ENCODE measurements at regions not wholly inside any gene's neighbourhood (a gene's known extent, or its start where the extent isn't known, plus 50 kb on each side); places are given as distances from the start of the nearest gene placed in this dataset.

DNA sequence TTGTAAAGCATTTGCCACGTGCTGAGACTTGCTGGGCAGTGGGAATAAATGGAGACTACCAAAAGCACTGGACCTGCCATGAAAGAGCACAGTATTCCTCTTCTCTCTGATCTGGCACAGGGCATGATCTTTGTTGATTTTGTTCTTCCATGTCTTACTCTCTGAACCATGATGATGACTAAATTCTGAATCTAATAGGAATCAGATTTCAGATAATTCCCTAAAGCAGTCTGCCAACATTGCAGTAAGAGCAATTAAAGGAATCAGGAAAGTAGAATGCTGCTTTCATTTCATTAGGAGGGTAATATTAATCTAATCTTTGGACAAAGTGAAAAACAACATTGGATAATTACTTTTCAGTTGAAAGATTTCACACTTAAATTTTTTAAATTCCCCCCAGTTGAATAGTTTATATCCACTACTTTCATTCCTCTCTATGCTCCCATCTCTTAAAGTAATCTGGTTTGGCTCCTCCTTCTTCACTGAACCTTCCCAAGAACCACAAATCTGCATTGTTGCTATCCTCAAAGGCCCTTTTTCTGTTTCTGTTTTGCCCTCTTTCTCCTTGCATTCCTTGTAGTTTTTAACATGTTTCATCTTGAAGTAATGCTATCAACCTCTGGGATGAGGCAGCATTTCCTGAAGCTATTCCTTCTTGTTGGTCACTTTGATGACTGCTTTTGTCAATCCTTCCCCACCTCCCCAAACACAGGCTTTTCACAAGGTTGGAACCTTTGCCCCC is 243.2 kb upstream of the TENT5A start:
- no peak overlapping the region for H3K4me3 Mint-ChIP-seq
- Histone ChIP-seq H3K23me2 (ENCODE audit: insufficient read length, low read depth, low read length, poor library complexity, severe bottlenecking) (no peaks in the 10 kb centered on the region), H3K4me1 (ENCODE audit: insufficient read depth, low read length) (no peaks in the 10 kb centered on the region), H4K8ac (replicated peaks; ENCODE audit: insufficient read length, low read depth, low read length) (no peak overlapping the region), H3K23ac (ENCODE audit: insufficient read length, low read depth, low read length) (no peak overlapping the region), H2BK120ac (ENCODE audit: low read depth, low read length, poor library complexity, severe bottlenecking) (no peak overlapping the region), H4K20me1 (ENCODE audit: control insufficient read depth, insufficient read depth, insufficient read length) (no peaks in the 10 kb centered on the region), H3K56ac (ENCODE audit: insufficient read length, low read depth, low read length) (no peak overlapping the region), H3K9ac (ENCODE audit: extremely low read depth, insufficient read length, low read length) (no peak overlapping the region), H3K79me2 (ENCODE audit: insufficient read depth, low read length) (no peaks in the 10 kb centered on the region), H3K9me3 (ENCODE audit: control insufficient read depth, low read depth, low read length) (no peaks in the 10 kb centered on the region), H2AK5ac (ENCODE audit: insufficient read length, low read length) (no peak overlapping the region), H4K91ac (ENCODE audit: insufficient read length, low read depth, low read length) (no peak overlapping the region), H3K4me2 (ENCODE audit: insufficient read depth, insufficient read length, low read length) (no peak overlapping the region), H3K14ac (ENCODE audit: insufficient read depth, low read length) (no peak overlapping the region), H4K5ac (ENCODE audit: insufficient read length, low read depth, low read length) (no peak overlapping the region), H2BK5ac (ENCODE audit: insufficient read length, low read length) (no peak overlapping the region), H3K18ac (ENCODE audit: insufficient read length, low read depth, low read length) (no peak overlapping the region), H3K4ac (ENCODE audit: low read depth, low read length) (no peak overlapping the region), H3K27ac (ENCODE audit: insufficient read length, low read depth, low read length) (no peak overlapping the region), H2BK20ac (ENCODE audit: low read depth, low read length, poor library complexity, severe bottlenecking) (no peak overlapping the region), H3T11ph (ENCODE audit: low read length) (no peak overlapping the region), H3K79me1 (ENCODE audit: insufficient read depth, low read depth, low read length, poor library complexity, severe bottlenecking) (no peaks in the 10 kb centered on the region), H2BK15ac (ENCODE audit: low read depth, low read length) (no peak overlapping the region), H2BK12ac (ENCODE audit: insufficient read length, low read depth, low read length) (no peak overlapping the region), H2AFZ (ENCODE audit: low read length) (no peak overlapping the region), H3K27me3 (ENCODE audit: insufficient read depth, low read length) (no peaks in the 10 kb centered on the region)
- H3K4me1 Mint-ChIP-seq, result peaks cover 4 to 10% of the 10 kb centered on the region in 2 experiments
- peaks cover 0 to 6% (median 0%) of the 10 kb centered on the region in 3 experiments; a peak in 3 of 7 replicates for H3K36me3 Mint-ChIP-seq (ENCODE audit: insufficient read depth in 1 of 3, low read depth in 3 of 3)
- no peaks in the 10 kb centered on the region for H3K9me3 Mint-ChIP-seq
- no peaks in the 10 kb centered on the region for H3K27me3 Mint-ChIP-seq (ENCODE audit: low read depth)
- TF ChIP-seq, protein P1, sequence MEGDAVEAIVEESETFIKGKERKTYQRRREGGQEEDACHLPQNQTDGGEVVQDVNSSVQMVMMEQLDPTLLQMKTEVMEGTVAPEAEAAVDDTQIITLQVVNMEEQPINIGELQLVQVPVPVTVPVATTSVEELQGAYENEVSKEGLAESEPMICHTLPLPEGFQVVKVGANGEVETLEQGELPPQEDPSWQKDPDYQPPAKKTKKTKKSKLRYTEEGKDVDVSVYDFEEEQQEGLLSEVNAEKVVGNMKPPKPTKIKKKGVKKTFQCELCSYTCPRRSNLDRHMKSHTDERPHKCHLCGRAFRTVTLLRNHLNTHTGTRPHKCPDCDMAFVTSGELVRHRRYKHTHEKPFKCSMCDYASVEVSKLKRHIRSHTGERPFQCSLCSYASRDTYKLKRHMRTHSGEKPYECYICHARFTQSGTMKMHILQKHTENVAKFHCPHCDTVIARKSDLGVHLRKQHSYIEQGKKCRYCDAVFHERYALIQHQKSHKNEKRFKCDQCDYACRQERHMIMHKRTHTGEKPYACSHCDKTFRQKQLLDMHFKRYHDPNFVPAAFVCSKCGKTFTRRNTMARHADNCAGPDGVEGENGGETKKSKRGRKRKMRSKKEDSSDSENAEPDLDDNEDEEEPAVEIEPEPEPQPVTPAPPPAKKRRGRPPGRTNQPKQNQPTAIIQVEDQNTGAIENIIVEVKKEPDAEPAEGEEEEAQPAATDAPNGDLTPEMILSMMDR (conservative IDR thresholded peaks at IDR 0.05), result no peak
- no peak for DNase-seq
- H3K27ac Mint-ChIP-seq, result peak overlapping the region in 1 of 3 experiments; percentile 33; a peak in 3 of 7 replicates
- no CpG with 5 or more reads among the region's 1 CpG for WGBS (ENCODE audit: extremely low coverage, insufficient read length, low lambda C conversion rate)

Measured in H9 (cell line).